GM12865 (cell line): ENCODE measurements at regions not wholly inside any gene's neighbourhood (a gene's known extent, or its start where the extent isn't known, plus 50 kb on each side); places are given as distances from the start of the nearest gene placed in this dataset.

ENCODE experiments used
- DNase-seq: peaks from one replicate; pipeline ENCODE4 v3.0.0; 2010; ENCODE audit warnings: low read depth
- H3K4me3 ChIP-seq: 2 replicates; pipeline ENCODE4 v1.5.1; 2011; ENCODE audit warnings: mild to moderate bottlenecking, low read depth, low read length, control low read depth
- TF ChIP-seq, protein P1 (sequence below): IDR thresholded peaks from 2 replicates; pipeline ENCODE4 v1.5.1; 2011; ENCODE audit warnings: low read length, control low read depth, low read depth, inconsistent platforms; ENCODE audit not compliant: insufficient read depth; ENCODE audit errors: missing control alignments

DNA sequence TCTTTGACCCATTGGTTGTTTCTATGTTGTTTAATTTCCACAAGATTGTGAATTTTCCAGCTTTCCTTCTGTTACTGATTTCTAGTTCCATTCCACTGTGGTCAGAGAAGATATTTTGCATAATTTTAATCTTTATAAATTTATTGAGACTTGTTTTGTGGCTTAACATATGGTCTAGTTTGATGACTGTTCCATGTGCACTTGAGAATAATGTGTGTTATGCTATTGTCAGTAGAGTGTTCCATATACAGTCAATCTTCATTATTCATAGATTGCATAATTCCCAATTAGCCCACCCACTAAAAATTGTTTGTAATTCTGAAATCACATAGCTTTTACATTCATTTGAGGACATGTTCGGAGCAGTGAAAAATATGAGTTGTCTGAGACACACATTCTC lies 346.1 kb upstream of the DDI1 start:
- TF ChIP-seq, protein P1, sequence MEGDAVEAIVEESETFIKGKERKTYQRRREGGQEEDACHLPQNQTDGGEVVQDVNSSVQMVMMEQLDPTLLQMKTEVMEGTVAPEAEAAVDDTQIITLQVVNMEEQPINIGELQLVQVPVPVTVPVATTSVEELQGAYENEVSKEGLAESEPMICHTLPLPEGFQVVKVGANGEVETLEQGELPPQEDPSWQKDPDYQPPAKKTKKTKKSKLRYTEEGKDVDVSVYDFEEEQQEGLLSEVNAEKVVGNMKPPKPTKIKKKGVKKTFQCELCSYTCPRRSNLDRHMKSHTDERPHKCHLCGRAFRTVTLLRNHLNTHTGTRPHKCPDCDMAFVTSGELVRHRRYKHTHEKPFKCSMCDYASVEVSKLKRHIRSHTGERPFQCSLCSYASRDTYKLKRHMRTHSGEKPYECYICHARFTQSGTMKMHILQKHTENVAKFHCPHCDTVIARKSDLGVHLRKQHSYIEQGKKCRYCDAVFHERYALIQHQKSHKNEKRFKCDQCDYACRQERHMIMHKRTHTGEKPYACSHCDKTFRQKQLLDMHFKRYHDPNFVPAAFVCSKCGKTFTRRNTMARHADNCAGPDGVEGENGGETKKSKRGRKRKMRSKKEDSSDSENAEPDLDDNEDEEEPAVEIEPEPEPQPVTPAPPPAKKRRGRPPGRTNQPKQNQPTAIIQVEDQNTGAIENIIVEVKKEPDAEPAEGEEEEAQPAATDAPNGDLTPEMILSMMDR = no peak
- DNase-seq = no peak
- no peak overlapping the region for H3K4me3 ChIP-seq

- DNase-seq = no peak
- H3K4me3 ChIP-seq = no peak overlapping the region
- TF ChIP-seq, protein P1 = no peak
Observed at GRCh38 chr11:103696123-103696522, 340.3 kb upstream of the DDI1 start.

GRCh38 chr11:103699216-103699615 lies 337.2 kb upstream of the DDI1 start:
- H3K4me3 ChIP-seq = no peak overlapping the region
- DNase-seq = no peak
- TF ChIP-seq, protein P1 = no peak

DNA sequence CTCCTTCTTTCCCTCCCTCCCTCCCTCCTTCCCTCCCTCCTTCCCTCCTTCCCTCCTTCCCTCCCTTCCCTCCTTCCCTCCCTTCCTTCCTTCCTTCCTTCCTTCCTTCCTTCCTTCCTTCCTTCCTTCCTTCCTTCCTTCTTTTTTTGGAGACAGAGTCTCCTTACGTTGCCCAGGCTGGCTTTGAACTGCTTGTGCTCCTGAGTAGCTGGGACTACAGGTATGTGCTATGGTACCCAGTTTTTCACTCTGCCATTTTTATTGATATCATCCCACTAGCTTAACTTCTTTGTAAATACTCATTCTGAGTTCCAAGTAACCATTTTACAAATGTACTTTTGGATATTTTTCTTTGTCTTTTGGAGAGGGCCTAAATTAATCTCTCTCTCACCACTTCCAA lies 336.8 kb upstream of the DDI1 start:
- TF ChIP-seq, protein P1 = no peak
- no peak for DNase-seq
- no peak overlapping the region for H3K4me3 ChIP-seq

DNA sequence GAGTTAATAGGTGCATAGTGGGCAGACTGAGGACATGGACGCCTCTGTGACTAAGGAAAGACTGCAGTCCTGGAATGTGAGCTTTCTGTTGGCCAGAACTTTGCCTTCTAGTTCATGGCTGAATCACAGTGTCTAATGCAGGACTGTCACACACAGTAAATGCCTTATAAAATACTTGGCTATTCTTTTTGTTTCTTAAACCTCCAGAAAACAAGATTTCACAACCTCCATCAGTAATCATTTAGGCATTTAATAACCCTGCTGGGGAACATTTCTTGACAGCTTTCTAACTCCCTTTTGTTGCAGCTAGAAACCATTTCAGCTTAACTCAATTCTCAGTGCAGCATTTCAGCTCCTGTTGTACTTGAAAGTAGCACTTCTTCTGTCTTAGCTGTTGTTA lies 335.8 kb upstream of the DDI1 start:
- DNase-seq = no peak
- TF ChIP-seq, protein P1 = no peak
- H3K4me3 ChIP-seq = no peak overlapping the region

GRCh38 chr11:103703437-103703836 lies 333.0 kb upstream of the DDI1 start:
- DNase-seq = no peak
- TF ChIP-seq, protein P1 = no peak

DNA sequence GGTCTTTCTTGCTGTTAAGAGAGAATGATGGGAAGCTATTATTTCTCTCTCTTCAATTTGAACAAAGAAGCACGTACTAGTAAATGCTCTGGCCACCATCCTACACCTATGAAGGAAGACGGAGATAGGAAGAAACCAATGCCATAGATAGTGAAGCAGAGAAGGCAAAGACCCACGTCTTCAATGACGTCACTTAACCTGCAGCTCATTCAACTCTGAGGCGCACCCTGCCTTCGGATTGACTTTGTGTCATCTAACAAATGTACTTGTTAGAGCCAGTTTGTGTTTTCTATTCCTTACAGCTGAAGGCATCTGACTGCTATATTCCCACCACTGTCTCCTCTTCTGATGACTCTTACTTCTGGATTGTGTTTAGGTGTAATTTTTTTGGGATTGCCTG lies 332.5 kb upstream of the DDI1 start:
- TF ChIP-seq, protein P1 = no peak
- no peak for DNase-seq
- H3K4me3 ChIP-seq = no peak overlapping the region

More at GRCh38 chr11:103703437-103703836, 333.0 kb upstream of the DDI1 start:
- no peak overlapping the region for H3K4me3 ChIP-seq
